ENCODE measurements at regions not wholly inside any gene's neighbourhood (a gene's known extent, or its start where the extent isn't known, plus 50 kb on each side); places are given as distances from the start of the nearest gene placed in this dataset.
A peak's percentile ranks its signal among the peaks of the same experiment; 100 is the strongest.

GRCh38 chr20:12023194-12023795 is 105.6 kb downstream of the BTBD3 start:
- DNase-seq, result no peak

DNA sequence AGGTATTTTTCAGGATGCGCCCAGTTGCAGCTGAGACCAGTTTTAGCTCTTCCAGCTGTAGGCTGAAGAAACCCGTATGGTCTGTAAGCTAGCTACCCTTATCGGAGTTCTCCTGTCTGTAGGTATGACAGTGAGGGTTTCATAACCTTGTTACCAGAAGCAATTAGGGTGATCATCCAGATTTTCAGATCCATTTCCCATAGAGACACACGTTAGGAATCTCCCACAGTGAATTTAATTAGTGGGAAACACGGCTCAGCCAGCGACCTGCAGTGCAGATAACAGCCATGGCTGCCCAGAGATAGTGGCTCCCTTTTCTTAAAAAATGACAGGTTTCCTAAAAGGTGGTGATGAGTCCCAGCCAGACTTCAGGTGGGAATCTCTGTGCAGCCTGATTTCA is 111.1 kb downstream of the BTBD3 start:
- DNase-seq, result no peak

GRCh38 chr20:12030470-12030869 is 112.8 kb downstream of the BTBD3 start:
- no peak for DNase-seq

DNA sequence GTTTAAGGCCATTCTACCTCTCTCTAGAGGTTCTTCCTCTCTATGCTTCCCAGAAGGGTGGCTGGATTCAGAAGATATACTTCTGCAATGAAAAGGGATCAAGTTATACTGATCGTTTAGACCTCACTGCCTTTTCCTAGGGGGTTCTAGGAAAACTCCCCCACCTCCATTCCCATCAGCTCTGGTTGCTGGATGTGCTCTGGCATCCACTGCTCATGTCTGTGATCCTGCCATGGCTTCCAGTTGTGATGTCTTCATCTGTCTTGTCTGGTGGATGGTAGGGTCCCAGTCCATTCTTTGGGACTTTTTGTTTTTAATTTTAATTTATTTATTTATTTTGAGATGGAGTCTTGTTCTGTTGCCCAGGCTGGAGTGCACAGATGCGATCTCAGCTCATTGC is 118.4 kb downstream of the BTBD3 start:
- DNase-seq, result no peak

- no peak for DNase-seq
Measured at GRCh38 chr20:12037521-12037920, 119.8 kb downstream of the BTBD3 start.

DNA sequence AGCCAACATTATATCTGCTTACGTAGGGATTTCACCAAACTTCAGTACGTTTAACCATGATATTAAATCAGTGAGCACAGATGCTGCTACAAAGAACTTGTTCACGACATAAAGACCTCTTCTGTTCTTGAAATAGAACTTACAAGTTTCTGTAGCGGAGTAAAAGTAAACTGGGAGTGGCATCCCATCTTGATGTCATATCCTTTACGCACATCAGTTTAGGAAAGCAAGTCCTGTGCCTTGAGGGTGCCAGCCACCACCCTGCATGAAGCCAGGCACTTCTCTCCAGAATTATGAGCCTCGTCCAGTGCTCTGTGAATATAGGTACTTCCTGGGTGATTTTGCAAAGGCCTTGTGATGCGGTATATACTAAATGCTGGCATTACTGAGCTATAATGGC is 122.6 kb downstream of the BTBD3 start:
- DNase-seq, result no peak

DNA sequence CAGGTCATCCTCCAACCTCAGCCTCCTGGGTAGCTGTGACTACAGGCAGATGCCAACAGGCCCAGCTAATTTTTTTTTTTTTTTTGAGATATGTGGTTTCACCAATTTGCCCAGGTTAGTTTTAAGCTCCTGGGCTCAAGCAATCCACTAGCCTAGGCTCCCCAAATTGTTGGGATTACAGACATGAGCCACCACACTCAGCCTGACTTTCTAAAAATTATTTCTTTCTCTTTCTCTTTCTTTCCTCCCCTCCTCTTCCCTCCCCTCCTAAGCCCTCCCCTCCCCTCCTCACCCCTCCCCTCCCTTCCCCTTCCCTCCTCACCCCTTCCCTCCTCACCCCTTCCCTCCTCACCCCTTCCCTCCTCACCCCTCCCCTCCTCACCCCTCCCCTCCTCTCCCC is 127.3 kb downstream of the BTBD3 start:
- no peak for DNase-seq

DNA sequence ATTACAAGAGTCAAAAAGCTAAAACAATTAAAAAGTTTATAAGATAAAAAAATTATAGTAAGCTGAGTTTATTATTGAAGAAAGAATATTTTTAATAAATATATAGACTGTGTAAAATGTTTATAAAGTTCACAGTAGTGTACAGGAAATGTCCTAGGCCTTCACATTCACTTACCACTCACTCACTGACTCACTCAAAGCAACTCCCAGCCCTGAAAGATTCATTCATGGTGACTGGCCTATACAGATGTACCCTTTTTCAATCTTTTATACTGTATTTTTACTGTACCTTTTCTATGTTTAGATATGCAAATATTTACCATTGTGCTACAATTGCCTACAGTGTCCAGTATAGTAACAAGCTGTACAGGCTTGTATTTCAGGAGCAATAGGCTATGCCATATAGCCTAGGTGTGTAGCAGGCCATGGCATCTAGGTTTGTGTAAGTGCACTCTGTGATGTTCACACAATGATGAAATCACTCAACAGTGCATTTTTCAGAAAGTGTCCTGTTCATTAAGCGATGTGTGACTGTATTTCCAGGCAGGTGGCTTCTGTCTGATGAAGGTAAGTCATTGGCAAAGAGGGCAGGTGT is 130.2 kb downstream of the BTBD3 start:
- peak; percentile 8 for DNase-seq

- no peak for DNase-seq
Measured at GRCh38 chr20:12049125-12049524, 131.4 kb downstream of the BTBD3 start.

DNA sequence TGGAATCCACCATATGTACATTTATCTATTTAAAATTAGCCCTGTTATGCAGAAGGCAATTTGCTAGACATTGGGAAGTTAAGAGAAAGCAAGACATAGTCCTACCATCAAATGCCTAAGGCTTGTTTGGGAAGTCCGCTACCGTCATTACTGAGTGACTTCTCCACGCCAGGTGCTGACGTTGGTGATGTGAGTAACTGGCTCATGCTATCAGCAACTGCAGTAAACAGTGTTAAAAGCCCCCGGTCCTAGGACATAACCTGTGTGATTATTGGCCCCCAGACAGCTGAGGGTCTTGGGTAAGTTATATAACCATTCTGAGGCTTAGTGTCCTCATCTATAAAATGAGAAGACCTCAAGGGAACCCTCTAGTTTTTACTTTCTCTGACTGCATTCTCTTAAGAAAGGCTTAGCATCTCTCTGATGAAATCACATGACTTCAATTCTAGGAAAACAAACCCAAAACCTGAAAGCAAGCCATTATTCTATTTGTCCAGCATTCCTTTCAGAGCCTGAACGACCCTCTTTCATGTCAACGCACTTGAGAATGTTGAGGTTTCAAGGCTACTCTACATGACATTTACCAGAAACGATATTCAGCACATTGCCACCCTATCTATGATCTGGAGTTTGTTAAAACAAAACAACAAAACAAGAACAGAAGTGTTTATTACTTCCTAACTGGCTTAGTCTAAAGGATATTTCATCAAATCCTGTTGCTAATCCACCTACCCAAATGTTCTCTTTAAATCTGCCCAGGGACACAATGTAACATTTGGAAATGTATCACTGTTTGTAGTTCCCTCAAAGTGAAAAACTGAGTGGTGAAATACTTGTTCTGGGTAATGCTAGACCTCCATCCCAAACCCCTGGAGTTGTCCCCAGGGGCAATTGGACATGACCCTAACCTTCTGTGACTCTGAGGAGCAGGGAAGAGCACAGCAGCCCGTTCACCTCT is 133.8 kb downstream of the BTBD3 start:
- no peak for DNase-seq

GRCh38 chr20:12053353-12053752 is 135.7 kb downstream of the BTBD3 start:
- peak; percentile 48 for DNase-seq

DNA sequence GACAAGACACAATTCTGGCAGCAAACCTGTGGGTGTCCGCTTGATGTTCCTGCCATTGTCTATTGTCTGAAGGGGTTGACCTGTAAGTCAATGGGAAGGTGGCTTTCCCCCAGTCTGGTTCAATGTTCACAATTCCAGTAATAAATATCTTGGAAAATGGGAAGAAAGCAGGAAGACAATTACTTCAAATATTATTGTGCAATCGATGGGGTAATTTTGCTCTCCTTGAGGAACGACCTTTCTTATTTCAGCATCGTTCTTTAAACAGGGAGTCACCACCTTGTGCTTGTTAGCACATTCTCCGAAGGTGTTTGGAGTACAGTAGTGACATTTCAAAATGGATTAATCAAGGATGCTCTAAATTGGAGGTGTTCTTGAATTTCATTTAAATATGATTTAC is 136.9 kb downstream of the BTBD3 start:
- DNase-seq, result no peak

DNA sequence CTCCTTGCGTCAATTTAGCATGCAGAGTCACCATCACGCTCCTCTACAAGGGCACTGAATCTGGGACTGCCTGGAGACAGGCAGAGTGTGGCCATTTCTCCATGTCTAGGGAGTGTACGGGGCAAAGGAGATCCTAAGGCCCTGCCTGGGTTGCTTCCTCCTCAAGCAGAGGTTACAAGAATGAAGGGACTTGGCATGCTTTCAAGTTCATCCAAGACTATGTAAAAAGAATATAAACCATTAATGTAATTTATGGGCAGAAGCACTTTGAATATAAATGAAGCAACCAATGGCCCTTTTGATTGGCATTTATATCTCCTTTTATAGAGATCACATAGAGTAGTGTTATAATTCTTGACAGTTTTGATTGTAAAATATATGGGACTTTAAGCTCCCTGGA is 137.5 kb downstream of the BTBD3 start:
- no peak for DNase-seq

GRCh38 chr20:12056839-12057238 is 139.1 kb downstream of the BTBD3 start:
- DNase-seq, result no peak

GRCh38 chr20:12057778-12058177 is 140.1 kb downstream of the BTBD3 start:
- no peak for DNase-seq

GRCh38 chr20:12058216-12058615 is 140.5 kb downstream of the BTBD3 start:
- peak; percentile 53 for DNase-seq

DNA sequence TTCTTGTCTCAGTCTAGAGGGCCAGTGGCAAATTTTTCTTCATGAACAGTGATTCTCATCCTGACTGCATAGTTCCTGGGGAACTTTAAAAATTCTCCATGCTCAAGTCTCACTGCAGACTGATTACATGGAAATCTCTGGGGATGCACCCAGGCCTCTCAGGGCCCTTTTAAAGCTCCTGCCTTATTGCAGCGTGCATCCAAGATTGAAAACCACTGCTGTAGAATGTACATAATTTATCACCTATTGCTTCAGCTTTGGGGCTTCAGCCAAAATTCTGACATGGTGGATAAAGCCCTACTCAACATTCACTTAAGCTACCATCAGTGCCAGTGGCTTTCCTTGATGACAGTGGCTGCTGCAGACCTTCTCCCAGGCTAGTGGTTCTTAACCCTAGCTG is 143.8 kb downstream of the BTBD3 start:
- DNase-seq, result peak; percentile 42

- DNase-seq, result no peak
Measured at GRCh38 chr20:12063106-12063684, 145.5 kb downstream of the BTBD3 start.

- no peak for DNase-seq
Measured at GRCh38 chr20:12064540-12064939, 146.8 kb downstream of the BTBD3 start.

DNA sequence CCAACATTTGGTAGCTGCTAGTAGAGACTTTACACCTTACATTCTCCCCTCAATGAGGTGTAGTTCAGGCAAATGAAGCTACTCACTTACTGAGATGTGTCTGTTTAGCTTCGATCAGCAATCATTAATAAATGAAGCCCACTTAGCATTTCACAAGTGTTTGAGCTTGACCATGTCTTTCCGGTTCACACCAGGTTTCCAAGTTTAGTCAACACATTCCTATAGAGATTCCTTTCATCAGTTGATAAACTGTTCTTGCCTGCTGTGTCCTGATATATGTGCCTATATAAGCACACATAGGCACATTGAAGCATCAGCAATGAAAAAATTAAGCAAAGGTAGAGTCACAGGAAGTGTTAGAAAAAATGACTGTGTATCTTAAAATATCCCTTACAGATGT is 150.0 kb downstream of the BTBD3 start:
- no peak for DNase-seq

GRCh38 chr20:12068121-12068520 is 150.4 kb downstream of the BTBD3 start:
- peak; percentile 43 for DNase-seq

DNA sequence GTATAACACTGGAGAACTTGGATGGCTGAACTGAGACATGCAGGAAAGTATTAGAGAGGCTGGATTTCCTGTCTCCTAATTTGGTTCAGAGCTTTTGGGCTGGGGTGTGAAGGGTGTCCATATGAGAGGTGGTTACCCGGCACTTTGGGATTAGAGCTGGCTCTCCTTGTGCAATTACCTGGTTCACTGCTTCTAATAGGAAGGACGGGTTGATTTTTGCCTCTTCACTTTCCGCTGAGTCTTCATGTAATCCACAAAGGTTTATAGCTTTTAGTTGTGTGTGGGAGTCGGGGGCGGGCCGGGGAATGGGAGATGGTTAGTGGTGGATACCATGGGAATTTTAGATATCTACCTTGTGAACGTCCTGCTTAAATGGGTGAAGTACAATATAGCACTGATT is 151.5 kb downstream of the BTBD3 start:
- no peak for DNase-seq

DNA sequence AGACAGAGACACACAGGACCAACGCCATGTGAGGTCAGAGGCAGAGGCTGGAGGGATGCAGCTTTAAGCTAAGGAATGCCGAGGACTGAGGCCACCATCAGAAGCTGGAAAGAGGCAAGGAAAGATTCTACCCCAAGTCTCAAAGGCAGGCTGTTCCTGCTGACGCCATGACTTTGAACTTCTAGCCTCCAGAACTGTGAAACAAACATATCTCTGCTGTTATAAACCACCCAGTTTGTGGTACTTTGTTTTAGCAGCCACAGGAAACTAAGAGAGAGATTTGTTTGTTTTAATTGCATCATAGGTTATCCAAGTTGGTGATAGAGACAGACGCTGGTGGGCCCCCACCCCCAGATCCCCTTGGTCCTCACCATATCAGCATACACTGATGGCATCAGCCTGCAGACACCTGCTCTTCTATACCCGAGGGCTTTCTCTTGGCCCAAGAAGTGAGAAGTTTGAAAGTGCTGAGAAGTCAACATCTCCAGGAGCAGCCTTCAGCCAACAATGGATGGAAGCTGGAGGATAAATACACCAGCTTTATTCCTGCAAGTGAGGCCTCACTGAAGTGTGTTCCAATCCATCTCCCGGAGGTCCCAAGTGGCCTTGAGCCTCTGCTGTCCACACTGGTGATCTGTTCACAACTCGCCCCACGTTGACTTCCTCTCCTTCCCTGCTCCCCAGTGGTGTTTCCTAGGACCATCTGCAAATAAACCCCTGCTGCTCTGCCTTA is 154.7 kb downstream of the BTBD3 start:
- no peak for DNase-seq
